GM10248 (cell line): ENCODE measurements at regions not wholly inside any gene's neighbourhood (a gene's known extent, or its start where the extent isn't known, plus 50 kb on each side); places are given as distances from the start of the nearest gene placed in this dataset.

Source experiments
- CTCF ChIA-PET: fragments of 300-600 bp; sonication (Branson Sonifier 250); formaldehyde crosslinking; extraction: SDS; loops from one replicate; lab custom pipeline; 2021; ENCODE audit warnings: antibody characterized with exemption; lab: Yijun Ruan, JAX
- POLR2A ChIA-PET: fragments of 350-650 bp; sonication (Branson Sonifier 250); formaldehyde crosslinking; extraction: SDS; loops from one replicate; lab custom pipeline; 2020; ENCODE audit warnings: antibody characterized with exemption; lab: Yijun Ruan, JAX
- DNase-seq: peaks from one replicate; pipeline ENCODE4 v3.0.0; 2012; ENCODE audit errors: extremely low spot score
- CTCF ChIP-seq: IDR thresholded peaks from 2 replicates; pipeline ENCODE4 v1.5.1; 2012; ENCODE audit warnings: mild to moderate bottlenecking, low read depth; ENCODE audit errors: extremely low read depth, missing control alignments, control extremely low read depth

GRCh38 chr3:164196477-164196876 lies 881.8 kb downstream of the SI start:
- ChIA-PET POLR2A (no interaction called here), CTCF (interaction anchor here (1.7 kb wide), 1 partner anchor 9 kb away, joined by 4 read pairs; no protein-coding TSS in a partner anchor)
- no peak for TF ChIP-seq CTCF
- no peak for DNase-seq

- no peak for DNase-seq
Measured at GRCh38 chr3:164194842-164195241, 883.5 kb downstream of the SI start.

GRCh38 chr3:164192974-164193373 lies 885.3 kb downstream of the SI start:
- ChIA-PET CTCF (interaction anchor here (1.6 kb wide), 1 partner anchor 19 kb away, joined by 3 read pairs; no protein-coding TSS in a partner anchor), POLR2A (no interaction called here)
- TF ChIP-seq CTCF = no peak
- no peak for DNase-seq

More at GRCh38 chr3:164194842-164195241, 883.5 kb downstream of the SI start:
- CTCF ChIA-PET = no interaction called here
- POLR2A ChIA-PET = no interaction called here
- no peak for TF ChIP-seq CTCF

- POLR2A ChIA-PET = no interaction called here
- no peak for DNase-seq
- CTCF ChIA-PET = interaction anchor here (1.0 kb wide), 1 partner anchor 9 kb away, joined by 3 read pairs; no protein-coding TSS in a partner anchor
- no peak for TF ChIP-seq CTCF
Measured at GRCh38 chr3:164190566-164190965, 887.7 kb downstream of the SI start.

- POLR2A ChIA-PET = no interaction called here
- no peak for DNase-seq
- no peak for TF ChIP-seq CTCF
- CTCF ChIA-PET = interaction anchor here (1.6 kb wide), 1 partner anchor 10 kb away, joined by 4 read pairs; no protein-coding TSS in a partner anchor
Measured at GRCh38 chr3:164186095-164186494, 892.2 kb downstream of the SI start.

- TF ChIP-seq CTCF = no peak
- ChIA-PET POLR2A (no interaction called here), CTCF (no interaction called here)
- DNase-seq = no peak
Measured at GRCh38 chr3:164179110-164179774, 899.1 kb downstream of the SI start.
